H1 (cell line): ENCODE measurements at regions not wholly inside any gene's neighbourhood (a gene's known extent, or its start where the extent isn't known, plus 50 kb on each side); places are given as distances from the start of the nearest gene placed in this dataset.

Experiments
- CTCF ChIA-PET: fragments of 300-600 bp; sonication (Branson Sonifier 250); formaldehyde crosslinking; loops from one replicate; lab custom pipeline; 2021; ENCODE audit not compliant: partially characterized antibody; lab: Charles Lee
- POLR2A ChIA-PET: fragments of 300-600 bp; sonication (Branson Sonifier 250); formaldehyde crosslinking; loops from one replicate; lab custom pipeline; 2021; ENCODE audit warnings: inconsistent platforms; ENCODE audit not compliant: partially characterized antibody; lab: Charles Lee
- DNase-seq, 2 experiments: peaks; one replicate each; pipeline versions ENCODE4 v3.0.0 to v3.0.0-alpha.2; 2010 to 2022; ENCODE audit warnings: low spot score in 2 of 2, low read depth in 1 of 2, mixed read lengths in 1 of 2
- FAIRE-seq: peaks from 2 replicates; lab custom pipeline; 2011; peaks lifted over from hg19 to GRCh38; lab: Jason Lieb, UNC
- H2AFZ ChIP-seq: 2 replicates; pipeline ENCODE4 v1.8.1; 2012; ENCODE audit warnings: low read length, inconsistent platforms
- H2AK5ac ChIP-seq: 2 replicates; pipeline ENCODE4 v1.6.1; 2013; ENCODE audit warnings: low read depth, low read length
- H2BK120ac ChIP-seq: replicated peaks from 2 replicates; pipeline ENCODE3; 2013; ENCODE audit warnings: low read depth, low read length, inconsistent platforms
- H2BK12ac ChIP-seq: 2 replicates; pipeline ENCODE4 v1.6.1; 2013; ENCODE audit warnings: low read depth, low read length
- H2BK15ac ChIP-seq: 2 replicates; pipeline ENCODE4 v1.6.1; 2013; ENCODE audit warnings: low read length
- H2BK20ac ChIP-seq: 2 replicates; pipeline ENCODE4 v1.6.1; 2013; ENCODE audit warnings: low read length
- H2BK5ac ChIP-seq: 2 replicates; pipeline ENCODE4 v1.6.1; 2013; ENCODE audit warnings: low read depth, low read length
- H3K14ac ChIP-seq: 2 replicates; pipeline ENCODE4 v1.6.1; 2013; ENCODE audit warnings: inconsistent platforms; ENCODE audit not compliant: insufficient read length
- H3K18ac ChIP-seq: 2 replicates; pipeline ENCODE4 v1.6.1; 2013; ENCODE audit warnings: low read length; ENCODE audit errors: extremely low read depth
- H3K23ac ChIP-seq: 2 replicates; pipeline ENCODE4 v1.6.1; 2013; ENCODE audit warnings: inconsistent platforms; ENCODE audit not compliant: insufficient read length
- H3K23me2 ChIP-seq: 2 replicates; pipeline ENCODE4 v1.6.1; 2013; ENCODE audit warnings: low read depth, low read length
- H3K27ac ChIP-seq: 2 replicates; pipeline ENCODE4 v1.6.1; 2011; ENCODE audit warnings: low read depth, low read length, inconsistent platforms
- H3K27me3 ChIP-seq, 4 experiments: replicated peaks in 1 of 4; 1 replicate in 1 of 4; 2 replicates in 3 of 4; pipeline versions ENCODE4 v1.6.1 to v1.8.1; 2011 to 2013; ENCODE audit warnings: low read length in 3 of 4, mild to moderate bottlenecking in 3 of 4, inconsistent platforms in 2 of 4, mixed read lengths in 2 of 4, moderate library complexity in 1 of 4; ENCODE audit not compliant: control insufficient read depth in 3 of 4, insufficient read depth in 3 of 4; ENCODE audit errors: extremely low read depth in 1 of 4
- H3K36me3 ChIP-seq, 4 experiments: 2 replicates each; pipeline versions ENCODE4 v1.6.1 to v1.8.1; 2011 to 2013; ENCODE audit warnings: mild to moderate bottlenecking in 4 of 4, low read length in 3 of 4, moderate library complexity in 2 of 4, control low read depth in 1 of 4, inconsistent platforms in 1 of 4; ENCODE audit not compliant: insufficient read depth in 4 of 4, control insufficient read depth in 2 of 4
- H3K4ac ChIP-seq: replicated peaks from 2 replicates; pipeline ENCODE3; 2013; ENCODE audit warnings: low read length, low read depth, mixed read lengths, inconsistent platforms; ENCODE audit not compliant: insufficient read length
- H3K4me1 ChIP-seq, 4 experiments: replicated peaks in 1 of 4; 1 replicate in 1 of 4; 2 replicates in 3 of 4; pipeline versions ENCODE4 v1.6.1 to v1.8.1; 2011 to 2013; ENCODE audit warnings: low read length in 3 of 4, inconsistent platforms in 2 of 4, mixed read lengths in 1 of 4; ENCODE audit not compliant: insufficient read depth in 4 of 4, control insufficient read depth in 3 of 4
- H3K4me2 ChIP-seq, 2 experiments: 2 replicates each; pipeline versions ENCODE4 v1.6.1 to v1.8.1; 2011 to 2013; ENCODE audit warnings: low read depth in 2 of 2, low read length in 2 of 2, control low read depth in 1 of 2, inconsistent platforms in 1 of 2, mild to moderate bottlenecking in 1 of 2; ENCODE audit not compliant: insufficient read depth in 1 of 2
- H3K4me3 ChIP-seq, 4 experiments: fragments of 200-600, 300-600 bp in 1 of 4; sonication (generic), shearing (Covaris generic), sonication (Bioruptor Twin) in 1 of 4; 2 replicates each; pipeline versions ENCODE4 v1.5.1 to v1.8.1; 2011 to 2016; ENCODE audit warnings: low read length in 4 of 4, low read depth in 3 of 4, control low read depth in 2 of 4, inconsistent platforms in 2 of 4, mild to moderate bottlenecking in 2 of 4, mixed read lengths in 1 of 4, moderate library complexity in 1 of 4; ENCODE audit not compliant: insufficient read depth in 2 of 4; ENCODE audit errors: extremely low read depth in 1 of 4
- H3K56ac ChIP-seq: replicated peaks from 2 replicates; pipeline ENCODE3; 2013; ENCODE audit warnings: low read depth, mild to moderate bottlenecking, mixed read lengths, low read length, inconsistent platforms; ENCODE audit not compliant: insufficient read length
- H3K79me1 ChIP-seq: 2 replicates; pipeline ENCODE4 v1.6.1; 2013; ENCODE audit warnings: low read depth, low read length, control low read depth
- H3K79me2 ChIP-seq, 2 experiments: 2 replicates each; pipeline versions ENCODE4 v1.6.1 to v1.8.1; 2012 to 2013; ENCODE audit warnings: low read length in 2 of 2, mild to moderate bottlenecking in 2 of 2, inconsistent platforms in 1 of 2; ENCODE audit not compliant: insufficient read depth in 2 of 2, control insufficient read depth in 1 of 2
- H3K9ac ChIP-seq, 4 experiments: replicated peaks in 1 of 4; 1 replicate in 1 of 4; 2 replicates in 3 of 4; pipeline versions ENCODE4 v1.6.1 to v1.8.1; 2011 to 2013; ENCODE audit warnings: low read depth in 3 of 4, low read length in 3 of 4, control low read depth in 2 of 4, mild to moderate bottlenecking in 2 of 4, moderate library complexity in 2 of 4, inconsistent platforms in 1 of 4; ENCODE audit errors: extremely low read depth in 1 of 4
- H3K9me3 ChIP-seq, 2 experiments: 2 replicates each; pipeline versions ENCODE4 v1.6.1 to v1.8.1; 2012 to 2013; ENCODE audit warnings: mild to moderate bottlenecking in 2 of 2, moderate library complexity in 2 of 2, control low read depth in 1 of 2, inconsistent platforms in 1 of 2, low read depth in 1 of 2, low read length in 1 of 2, mixed read lengths in 1 of 2; ENCODE audit not compliant: insufficient read depth in 2 of 2
- H4K20me1 ChIP-seq, 2 experiments: replicated peaks in 1 of 2; 2 replicates each; pipeline versions ENCODE3 to v1.8.1; 2011 to 2013; ENCODE audit warnings: inconsistent platforms in 2 of 2, low read length in 2 of 2, mild to moderate bottlenecking in 1 of 2; ENCODE audit not compliant: insufficient read depth in 2 of 2, control insufficient read depth in 1 of 2
- H4K5ac ChIP-seq: 2 replicates; pipeline ENCODE4 v1.6.1; 2013; ENCODE audit warnings: low read length, low read depth, mixed read lengths, inconsistent platforms; ENCODE audit not compliant: insufficient read length
- H4K8ac ChIP-seq: 2 replicates; pipeline ENCODE4 v1.8.0; 2013; ENCODE audit warnings: mild to moderate bottlenecking, moderate library complexity, low read length, inconsistent platforms; ENCODE audit not compliant: insufficient read depth; ENCODE audit errors: extremely low read depth
- H4K91ac ChIP-seq: replicated peaks from 2 replicates; pipeline ENCODE3; 2013; ENCODE audit warnings: low read length, mixed read lengths, inconsistent platforms; ENCODE audit not compliant: insufficient read length
- BRCA1 ChIP-seq: IDR thresholded peaks from 2 replicates; pipeline ENCODE4 v1.6.1; 2012; ENCODE audit warnings: low read depth, low read length, improper control_type of control experiment
- CBX8 ChIP-seq: fragments of 300-800, 300-1000 bp; sonication (generic); IDR thresholded peaks from 2 replicates; pipeline ENCODE4 v1.7.1; 2016; ENCODE audit warnings: low read depth, low read length, borderline replicate concordance
- CEBPB ChIP-seq: IDR thresholded peaks from 2 replicates; pipeline ENCODE4 v1.6.1; 2012; ENCODE audit warnings: low read depth, low read length
- HDAC2 ChIP-seq, 2 experiments: fragments of 300-600 bp in 1 of 2; sonication (generic) in 1 of 2; IDR thresholded peaks; 2 replicates each; pipeline ENCODE4 v1.6.1; 2011 to 2012; ENCODE audit warnings: low read depth in 2 of 2, low read length in 2 of 2, mild to moderate bottlenecking in 2 of 2, moderate library complexity in 2 of 2, borderline replicate concordance in 1 of 2, inconsistent platforms in 1 of 2
- SIX5 ChIP-seq: IDR thresholded peaks from 2 replicates; pipeline ENCODE4 v1.6.1; 2011; ENCODE audit warnings: mild to moderate bottlenecking, low read depth, low read length
- SP2 ChIP-seq: IDR thresholded peaks from 2 replicates; pipeline ENCODE4 v1.6.1; 2012; ENCODE audit warnings: mild to moderate bottlenecking, low read length, inconsistent platforms
- SUZ12 ChIP-seq: fragments of 200-600 bp; sonication (generic); IDR thresholded peaks from 2 replicates; pipeline ENCODE4 v1.6.1; 2012; ENCODE audit warnings: mild to moderate bottlenecking, inconsistent platforms, low read length, moderate library complexity, mixed read lengths
- TAF7 ChIP-seq: optimal IDR thresholded peaks from 2 replicates; pipeline ENCODE3; 2011; ENCODE audit warnings: low read depth, mild to moderate bottlenecking, inconsistent platforms, low read length, moderate library complexity, borderline replicate concordance
- ZNF274 ChIP-seq: IDR thresholded peaks from 2 replicates; pipeline ENCODE4 v1.7.0; 2012; ENCODE audit warnings: low read length, borderline replicate concordance; ENCODE audit errors: extremely low read depth
- WGBS, 2 experiments: shearing (Covaris generic) in 1 of 2; methylation state at CpG; one replicate each; pipeline versions ENCODE4 v1.1.6 to v1.1.7; 2013 to 2015; ENCODE audit warnings: low lambda C conversion rate in 2 of 2, mixed read lengths in 2 of 2, inconsistent platforms in 1 of 2, low coverage in 1 of 2, missing lambda C conversion rate in 1 of 2; ENCODE audit not compliant: insufficient replicate concordance in 2 of 2, insufficient coverage in 1 of 2, insufficient read length in 1 of 2; ENCODE audit errors: extremely low coverage in 1 of 2, missing lambda C conversion rate in 1 of 2; 5-methylcytosine and 5-hydroxymethylcytosine counted together
- TF ChIP-seq, protein P1 (sequence below): IDR thresholded peaks from 2 replicates; pipeline ENCODE4 v1.6.1; 2011; ENCODE audit warnings: low read length, improper control_type of control experiment
- TF ChIP-seq, protein P2 (sequence below): IDR thresholded peaks from 2 replicates; pipeline ENCODE4 v1.6.1; 2012; ENCODE audit warnings: inconsistent platforms

- FAIRE-seq = no peak
- WGBS, 2 experiments = 84% methylated on average over 6 of the region's 6 CpGs; no CpG with 5 or more reads in 1 of the 2 experiments
- H3K4me3 ChIP-seq = no peak overlapping the region
- TF ChIP-seq TAF7 = no peak
- TF ChIP-seq SIX5 = no peak
- no peak for TF ChIP-seq HDAC2 (IDR thresholded peaks at IDR 0.05; ENCODE audit: borderline replicate concordance in 1 of 2, low read depth in 2 of 2, low read length in 2 of 2)
- no peak for TF ChIP-seq CBX8
- TF ChIP-seq CEBPB = no peak
- TF ChIP-seq, protein P1, sequence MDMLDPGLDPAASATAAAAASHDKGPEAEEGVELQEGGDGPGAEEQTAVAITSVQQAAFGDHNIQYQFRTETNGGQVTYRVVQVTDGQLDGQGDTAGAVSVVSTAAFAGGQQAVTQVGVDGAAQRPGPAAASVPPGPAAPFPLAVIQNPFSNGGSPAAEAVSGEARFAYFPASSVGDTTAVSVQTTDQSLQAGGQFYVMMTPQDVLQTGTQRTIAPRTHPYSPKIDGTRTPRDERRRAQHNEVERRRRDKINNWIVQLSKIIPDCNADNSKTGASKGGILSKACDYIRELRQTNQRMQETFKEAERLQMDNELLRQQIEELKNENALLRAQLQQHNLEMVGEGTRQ = no peak
- TF ChIP-seq SP2 = no peak
- TF ChIP-seq SUZ12 = no peak
- TF ChIP-seq, protein P2, sequence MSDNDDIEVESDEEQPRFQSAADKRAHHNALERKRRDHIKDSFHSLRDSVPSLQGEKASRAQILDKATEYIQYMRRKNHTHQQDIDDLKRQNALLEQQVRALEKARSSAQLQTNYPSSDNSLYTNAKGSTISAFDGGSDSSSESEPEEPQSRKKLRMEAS = no peak
- TF ChIP-seq BRCA1 = no peak
- no peak for TF ChIP-seq ZNF274
Observed at GRCh38 chr5:164346785-164347630, 841.6 kb downstream of the MAT2B start.

More at GRCh38 chr5:164346785-164347630, 841.6 kb downstream of the MAT2B start:
- peak overlapping the region; percentile 88 for H2AFZ ChIP-seq
- no peak overlapping the region for H3K4me2 ChIP-seq
- no peaks in the 10 kb centered on the region for H3K36me3 ChIP-seq
- H4K5ac ChIP-seq = no peak overlapping the region
- H3K27me3 ChIP-seq = no peaks in the 10 kb centered on the region
- H3K79me2 ChIP-seq = no peaks in the 10 kb centered on the region
- no peak overlapping the region for H3K27ac ChIP-seq
- H4K91ac ChIP-seq = no peak overlapping the region
- no peak overlapping the region for H3K23ac ChIP-seq
- no peak overlapping the region for H3K18ac ChIP-seq
- no peak overlapping the region for H2BK20ac ChIP-seq
- ChIA-PET POLR2A (no interaction called here), CTCF (interaction anchor here (0.9 to 1.1 kb wide), 3 partner anchors 25 to 166 kb away, joined by 3 read pairs; no protein-coding TSS in a partner anchor)
- no peaks in the 10 kb centered on the region for H4K20me1 ChIP-seq
- no peak for DNase-seq
- H3K14ac ChIP-seq = no peak overlapping the region
- H3K4me1 ChIP-seq = no peaks in the 10 kb centered on the region
- H2AK5ac ChIP-seq = no peak overlapping the region
- no peaks in the 10 kb centered on the region for H3K79me1 ChIP-seq
- no peak overlapping the region for H2BK5ac ChIP-seq
- H3K4ac ChIP-seq = no peak overlapping the region
- no peak overlapping the region for H3K9ac ChIP-seq
- H2BK12ac ChIP-seq = no peak overlapping the region
- H4K8ac ChIP-seq = no peak overlapping the region
- H3K9me3 ChIP-seq = no peaks in the 10 kb centered on the region
- H2BK120ac ChIP-seq = no peak overlapping the region
- H3K23me2 ChIP-seq = no peaks in the 10 kb centered on the region
- H3K56ac ChIP-seq = no peak overlapping the region
- no peak overlapping the region for H2BK15ac ChIP-seq
